Neural cell (in vitro differentiated cells): ENCODE measurements at regions not wholly inside any gene's neighbourhood (a gene's known extent, or its start where the extent isn't known, plus 50 kb on each side); places are given as distances from the start of the nearest gene placed in this dataset.

Source experiments
- H2AFZ ChIP-seq: fragments of 200-600, 300-800 bp; sonication (generic), shearing (Covaris generic); 2 replicates; pipeline ENCODE4 v1.6.0; 2014; ENCODE audit warnings: low read depth, mild to moderate bottlenecking, antibody characterized with exemption, low read length, moderate library complexity
- H3F3A ChIP-seq: fragments of 200-600 bp; shearing (Covaris generic); 2 replicates; pipeline ENCODE4 v1.6.1; 2016; ENCODE audit warnings: mild to moderate bottlenecking, moderate library complexity, mixed read lengths, antibody characterized with exemption, low read length; ENCODE audit not compliant: insufficient read depth, poor library complexity, severe bottlenecking
- H3K27ac ChIP-seq: fragments of 200-600, 300-800 bp; sonication (generic), shearing (Covaris generic); 2 replicates; pipeline ENCODE4 v1.5.1; 2014; ENCODE audit warnings: mild to moderate bottlenecking, low read length, moderate library complexity
- H3K27me3 ChIP-seq: fragments of 300-800, 200-600 bp; sonication (generic), shearing (Covaris generic); 2 replicates; pipeline ENCODE4 v1.6.0; 2014; ENCODE audit warnings: mild to moderate bottlenecking, low read depth, low read length, moderate library complexity; ENCODE audit not compliant: insufficient read depth
- H3K36me3 ChIP-seq: fragments of 300-800, 200-600 bp; sonication (generic), shearing (Covaris generic); 2 replicates; pipeline ENCODE4 v1.5.1; 2014; ENCODE audit warnings: mild to moderate bottlenecking, antibody characterized with exemption, low read length, moderate library complexity; ENCODE audit not compliant: insufficient read depth
- H3K4me2 ChIP-seq: fragments of 300-800, 200-600 bp; sonication (generic), shearing (Covaris generic); 2 replicates; pipeline ENCODE4 v1.6.0; 2014; ENCODE audit warnings: mild to moderate bottlenecking, low read length
- H3K4me3 ChIP-seq: fragments of 300-800, 200-600 bp; sonication (generic), shearing (Covaris generic); 2 replicates; pipeline ENCODE4 v1.5.1; 2014; ENCODE audit warnings: mild to moderate bottlenecking, low read length, moderate library complexity
- H3K79me2 ChIP-seq: fragments of 200-600 bp; shearing (Covaris generic); replicated peaks from 2 replicates; pipeline ENCODE4 v1.6.0; 2014; ENCODE audit warnings: mild to moderate bottlenecking, low read length, moderate library complexity; ENCODE audit not compliant: insufficient read depth
- H3K9ac ChIP-seq: fragments of 300-800, 200-600 bp; sonication (generic), shearing (Covaris generic); 2 replicates; pipeline ENCODE4 v1.6.1; 2016; ENCODE audit warnings: mild to moderate bottlenecking, low read length, mixed read lengths
- H3K9me2 ChIP-seq: fragments of 200-600 bp; shearing (Covaris generic); 2 replicates; pipeline ENCODE4 v1.6.1; 2016; ENCODE audit warnings: mild to moderate bottlenecking, low read length, mixed read lengths; ENCODE audit not compliant: insufficient read depth
- H3K9me3 ChIP-seq: fragments of 200-600, 300-800 bp; sonication (generic), shearing (Covaris generic); 2 replicates; pipeline ENCODE4 v1.6.1; 2016; ENCODE audit warnings: mild to moderate bottlenecking, mixed run types, low read length, moderate library complexity, mixed read lengths
- H4K20me1 ChIP-seq: fragments of 200-600 bp; shearing (Covaris generic); 2 replicates; pipeline ENCODE4 v1.6.1; 2016; ENCODE audit warnings: mild to moderate bottlenecking, mixed run types; ENCODE audit not compliant: insufficient read depth
- CTCF ChIP-seq: fragments of 450-650 bp; IDR thresholded peaks from 2 replicates; pipeline ENCODE4 v1.5.1; 2014; ENCODE audit warnings: antibody characterized with exemption, mild to moderate bottlenecking, moderate library complexity; ENCODE audit not compliant: poor library complexity, severe bottlenecking
- EP300 ChIP-seq: fragments of 450-650 bp; conservative IDR thresholded peaks from 2 replicates; pipeline ENCODE4 v1.6.1; 2014; ENCODE audit warnings: antibody characterized with exemption, mild to moderate bottlenecking, moderate library complexity; ENCODE audit not compliant: poor library complexity, severe bottlenecking
- EZH2 ChIP-seq: fragments of 200-600, 300-800 bp; shearing (Covaris generic), sonication (generic); IDR thresholded peaks from 2 replicates; pipeline ENCODE4 v1.6.1; 2014; ENCODE audit warnings: antibody characterized with exemption, low read length, borderline replicate concordance, mild to moderate bottlenecking; ENCODE audit not compliant: insufficient read depth, poor library complexity, severe bottlenecking
- MXI1 ChIP-seq: fragments of 450-650 bp; conservative IDR thresholded peaks from 2 replicates; pipeline ENCODE4 v1.6.1; 2014; ENCODE audit warnings: antibody characterized with exemption, mild to moderate bottlenecking; ENCODE audit not compliant: poor library complexity, severe bottlenecking
- POLR2AphosphoS5 ChIP-seq: IDR thresholded peaks from 2 replicates; pipeline ENCODE4 v1.6.1; 2012
- RAD21 ChIP-seq: fragments of 450-650 bp; conservative IDR thresholded peaks from 2 replicates; pipeline ENCODE4 v1.6.1; 2014; ENCODE audit warnings: antibody characterized with exemption, mild to moderate bottlenecking, moderate library complexity
- REST ChIP-seq: IDR thresholded peaks from 2 replicates; pipeline ENCODE4 v1.6.1; 2012; ENCODE audit warnings: borderline replicate concordance
- SMC3 ChIP-seq: fragments of 450-650 bp; conservative IDR thresholded peaks from 2 replicates; pipeline ENCODE4 v1.6.1; 2014; ENCODE audit warnings: antibody characterized with exemption, mild to moderate bottlenecking, moderate library complexity; ENCODE audit not compliant: poor library complexity
- TAF1 ChIP-seq: IDR thresholded peaks from 2 replicates; pipeline ENCODE4 v1.6.1; 2012; ENCODE audit warnings: low read depth

- no peaks in the 10 kb centered on the region for H3K9me3 ChIP-seq
- H3K79me2 ChIP-seq = no peaks in the 10 kb centered on the region
- no peak overlapping the region for H3K4me3 ChIP-seq
- no peaks in the 10 kb centered on the region for H3K36me3 ChIP-seq
- no peaks in the 10 kb centered on the region for H3K9me2 ChIP-seq
- H2AFZ ChIP-seq = no peak overlapping the region
- TF ChIP-seq POLR2AphosphoS5 (no peak), TAF1 (no peak), EP300 (no peak), SMC3 (no peak), EZH2 (no peak), CTCF (no peak), RAD21 (no peak), MXI1 (no peak), REST (no peak)
- no peak overlapping the region for H3K9ac ChIP-seq
- no peaks in the 10 kb centered on the region for H3K27me3 ChIP-seq
- H3F3A ChIP-seq = no peaks in the 10 kb centered on the region
- no peak overlapping the region for H3K4me2 ChIP-seq
- no peaks in the 10 kb centered on the region for H4K20me1 ChIP-seq
- no peak overlapping the region for H3K27ac ChIP-seq
These were observed 1344.7 kb downstream of the NCAM2 start for GRCh38 chr21:22342889-22343288.

- no peaks in the 10 kb centered on the region for H4K20me1 ChIP-seq
- no peak overlapping the region for H3K4me2 ChIP-seq
- no peaks in the 10 kb centered on the region for H3K79me2 ChIP-seq
- TF ChIP-seq EP300 (no peak), EZH2 (no peak), TAF1 (no peak), RAD21 (no peak), REST (no peak), MXI1 (no peak), SMC3 (no peak), POLR2AphosphoS5 (no peak), CTCF (no peak)
- H3F3A ChIP-seq = no peaks in the 10 kb centered on the region
- no peak overlapping the region for H3K27ac ChIP-seq
- no peak overlapping the region for H3K9ac ChIP-seq
- no peaks in the 10 kb centered on the region for H3K27me3 ChIP-seq
- no peaks in the 10 kb centered on the region for H3K9me3 ChIP-seq
- no peak overlapping the region for H3K4me3 ChIP-seq
- H3K9me2 ChIP-seq = no peaks in the 10 kb centered on the region
- H3K36me3 ChIP-seq = no peaks in the 10 kb centered on the region
- no peak overlapping the region for H2AFZ ChIP-seq
These were observed 1345.1 kb downstream of the NCAM2 start for GRCh38 chr21:22343303-22343702.
